ENCODE measurements at regions not wholly inside any gene's neighbourhood (a gene's known extent, or its start where the extent isn't known, plus 50 kb on each side); places are given as distances from the start of the nearest gene placed in this dataset.
"Not testable (repeated sequence)": the region's sequence is repeated elsewhere in the genome, so short reads cannot be mapped to it uniquely, and the experiment has no call there.

DNA sequence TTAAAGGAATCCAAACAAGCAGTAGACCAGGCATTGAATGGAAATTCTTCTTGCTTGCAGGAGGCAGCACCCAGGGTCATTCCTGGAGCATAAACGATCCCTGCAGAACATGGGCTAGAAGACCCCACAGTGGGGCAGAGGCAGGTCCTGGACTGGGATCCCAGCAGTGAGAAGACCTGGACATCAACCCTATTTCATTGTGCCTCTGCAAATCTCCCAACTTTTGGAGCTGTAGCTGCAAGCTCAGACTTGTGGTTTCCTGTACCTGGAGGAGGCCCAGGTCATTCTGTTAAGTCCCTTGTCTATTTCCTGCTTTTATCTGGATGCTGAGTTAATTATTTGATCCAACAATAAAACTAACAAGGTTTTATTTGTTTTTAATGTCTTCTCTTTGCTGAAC is 61.7 kb downstream of the CALM1 start:
- no peak for ATAC-seq
- Mint-ChIP-seq H3K9me3 (no peaks in the 10 kb centered on the region), H3K27me3 (peaks cover under 1 to 3% of the 10 kb centered on the region in 2 donors), H3K4me3 (no peak overlapping the region), H3K27ac (no peak overlapping the region), H3K36me3 (no peaks in the 10 kb centered on the region), H3K4me1 (ENCODE audit: low read depth in 2 of 2) (no peaks in the 10 kb centered on the region)
- no peak for DNase-seq (ENCODE audit: low spot score)

GRCh38 chr14:90460136-90460535 is 63.3 kb downstream of the CALM1 start:
- no peak overlapping the region for H3K4me3 Mint-ChIP-seq
- no peak overlapping the region for H3K27ac Mint-ChIP-seq
- no peak for ATAC-seq
- H3K36me3 Mint-ChIP-seq, result no peaks in the 10 kb centered on the region
- no peaks in the 10 kb centered on the region for H3K4me1 Mint-ChIP-seq (ENCODE audit: low read depth in 2 of 2)
- H3K9me3 Mint-ChIP-seq, result no peaks in the 10 kb centered on the region
- H3K27me3 Mint-ChIP-seq, result peaks cover 3 to 10% of the 10 kb centered on the region in 2 donors
- DNase-seq (ENCODE audit: low spot score), result no peak

- H3K36me3 Mint-ChIP-seq, result no peaks in the 10 kb centered on the region
- ATAC-seq (no peak), DNase-seq (ENCODE audit: low spot score) (no peak)
- H3K27ac Mint-ChIP-seq, result no peak overlapping the region
- no peaks in the 10 kb centered on the region for H3K4me1 Mint-ChIP-seq (ENCODE audit: low read depth in 2 of 2)
- no peaks in the 10 kb centered on the region for H3K9me3 Mint-ChIP-seq
- H3K27me3 Mint-ChIP-seq, result peaks cover 3 to 10% of the 10 kb centered on the region in 2 donors
- no peak overlapping the region for H3K4me3 Mint-ChIP-seq
Observed at GRCh38 chr14:90461425-90461824, 64.6 kb downstream of the CALM1 start.

DNA sequence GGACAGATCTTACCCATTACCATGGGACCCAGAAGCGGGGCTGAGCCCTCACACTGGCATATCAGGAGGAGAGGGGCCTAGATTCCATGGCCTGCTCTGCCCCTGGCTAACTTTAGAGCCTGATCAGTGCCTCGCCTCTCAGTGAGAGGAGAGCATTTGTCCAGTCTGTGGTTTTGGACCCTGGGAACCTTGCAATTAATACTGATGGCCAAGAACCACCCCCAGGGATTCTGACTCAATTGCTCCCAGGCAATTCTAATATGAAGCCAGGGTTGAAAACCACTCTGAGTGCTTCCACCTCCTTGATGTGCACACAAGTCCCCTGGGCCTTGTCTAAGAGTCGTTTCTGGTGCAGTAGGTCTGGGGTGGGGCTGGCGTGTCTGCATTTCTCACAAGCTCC is 67.7 kb downstream of the CALM1 start:
- Mint-ChIP-seq H3K9me3 (peaks cover 3% of the 10 kb centered on the region), H3K27me3 (peaks cover 12 to 28% of the 10 kb centered on the region in 2 donors), H3K4me1 (ENCODE audit: low read depth in 2 of 2) (no peaks in the 10 kb centered on the region), H3K27ac (no peak overlapping the region), H3K36me3 (no peaks in the 10 kb centered on the region), H3K4me3 (no peak overlapping the region)
- DNase-seq (ENCODE audit: low spot score) (no peak), ATAC-seq (no peak)

GRCh38 chr14:90467501-90467900 is 70.7 kb downstream of the CALM1 start:
- Mint-ChIP-seq H3K27me3 (peaks cover 22 to 51% of the 10 kb centered on the region in 2 donors), H3K4me1 (ENCODE audit: low read depth in 2 of 2) (no peaks in the 10 kb centered on the region), H3K36me3 (peaks cover 9% of the 10 kb centered on the region), H3K27ac (no peak overlapping the region), H3K4me3 (no peak overlapping the region), H3K9me3 (peaks cover 3% of the 10 kb centered on the region)
- no peak for ATAC-seq
- no peak for DNase-seq (ENCODE audit: low spot score)

GRCh38 chr14:90469416-90469815 is 72.6 kb downstream of the CALM1 start:
- not testable (repeated sequence) for H3K9me3 Mint-ChIP-seq; ATAC-seq; H3K27ac Mint-ChIP-seq; DNase-seq (ENCODE audit: low spot score); H3K4me3 Mint-ChIP-seq; H3K4me1 Mint-ChIP-seq (ENCODE audit: low read depth in 2 of 2)
- Mint-ChIP-seq H3K36me3 (peaks cover 21% of the 10 kb centered on the region), H3K27me3 (peaks cover 26 to 61% of the 10 kb centered on the region in 2 donors)

DNA sequence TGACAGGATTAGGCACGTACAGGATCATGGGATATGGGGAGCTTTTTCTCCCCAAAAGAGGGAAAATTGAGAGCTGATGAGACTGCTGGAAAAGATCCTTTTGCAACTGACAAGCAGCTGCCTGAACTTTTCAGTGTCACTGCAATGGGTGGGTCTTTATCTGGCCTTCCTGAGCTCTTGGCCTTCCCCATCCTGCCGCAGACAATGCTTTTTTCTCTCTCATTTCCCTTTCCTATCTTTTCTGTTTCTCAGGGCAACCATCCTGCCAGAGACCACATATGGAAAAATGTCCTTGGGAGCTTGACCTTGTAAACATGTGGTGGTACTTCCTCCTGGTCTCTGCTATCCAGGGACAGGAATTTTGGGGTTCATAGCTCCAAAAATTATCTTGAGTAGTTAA is 75.8 kb downstream of the CALM1 start:
- Mint-ChIP-seq H3K27ac (no peak overlapping the region), H3K4me3 (no peak overlapping the region), H3K36me3 (peaks cover 24% of the 10 kb centered on the region), H3K9me3 (peaks cover 3% of the 10 kb centered on the region), H3K27me3 (peaks cover 33 to 69% of the 10 kb centered on the region in 2 donors), H3K4me1 (ENCODE audit: low read depth in 2 of 2) (no peaks in the 10 kb centered on the region)
- ATAC-seq (no peak), DNase-seq (ENCODE audit: low spot score) (no peak)
